Left lung (tissue), 4 donors: ENCODE measurements at regions not wholly inside any gene's neighbourhood (a gene's known extent, or its start where the extent isn't known, plus 50 kb on each side); places are given as distances from the start of the nearest gene placed in this dataset.
A peak's percentile ranks its signal among the peaks of the same experiment; 100 is the strongest.

Experiments used
- ATAC-seq: fragments of 200-7000 bp; cut with Tn5 transposase; one replicate; pipeline ENCODE4 v1.9.1; 2020; ENCODE audit warnings: moderate library complexity
- DNase-seq, 4 donors: peaks; one replicate each; pipeline ENCODE4 v3.0.0-alpha.2; 2013 to 2020
- H3K27ac ChIP-seq, 2 donors: fragments of 200-600 bp; sonication (generic) in 1 of 2; one replicate each; pipeline versions ENCODE4 v1.5.0 to v1.8.0; 2020 to 2021
- H3K27me3 ChIP-seq, 2 donors: fragments of 200-600 bp; sonication (generic) in 1 of 2; one replicate each; pipeline versions ENCODE4 v1.5.0 to v1.8.0; 2020 to 2021
- H3K36me3 ChIP-seq, 2 donors: fragments of 200-600 bp; sonication (generic) in 1 of 2; one replicate each; pipeline versions ENCODE4 v1.5.0 to v1.8.0; 2020 to 2021
- H3K4me1 ChIP-seq, 2 donors: fragments of 200-600 bp; one replicate each; pipeline ENCODE4 v1.8.0; 2021
- H3K4me3 ChIP-seq, 2 donors: fragments of 200-600 bp; sonication (generic) in 1 of 2; one replicate each; pipeline versions ENCODE4 v1.5.0 to v1.8.0; 2020 to 2021; ENCODE audit warnings: mild to moderate bottlenecking in 1 of 2
- H3K9me3 ChIP-seq, 2 donors: fragments of 200-600 bp; sonication (generic) in 1 of 2; one replicate each; pipeline versions ENCODE4 v1.5.0 to v1.8.0; 2020 to 2021
- intact Hi-C, 2 donors: fragments of 100-400 bp; cut with DNase I; formaldehyde crosslinking; loops; one replicate each; pipeline versions ENCODE4 v1.11.2 to v1.14.2; 2022
- TF ChIP-seq, protein P1 (sequence below), 2 donors: fragments of 200-600 bp; sonication (generic) in 1 of 2; IDR thresholded peaks; one replicate each; pipeline versions ENCODE4 v1.5.0 to v1.8.0; 2021; ENCODE audit warnings: antibody characterized with exemption in 2 of 2
- donor health status: DM: no; HTN: yes; CAD: no.
- donor health status: DM: no; HTN: no; CAD: no.

DNA sequence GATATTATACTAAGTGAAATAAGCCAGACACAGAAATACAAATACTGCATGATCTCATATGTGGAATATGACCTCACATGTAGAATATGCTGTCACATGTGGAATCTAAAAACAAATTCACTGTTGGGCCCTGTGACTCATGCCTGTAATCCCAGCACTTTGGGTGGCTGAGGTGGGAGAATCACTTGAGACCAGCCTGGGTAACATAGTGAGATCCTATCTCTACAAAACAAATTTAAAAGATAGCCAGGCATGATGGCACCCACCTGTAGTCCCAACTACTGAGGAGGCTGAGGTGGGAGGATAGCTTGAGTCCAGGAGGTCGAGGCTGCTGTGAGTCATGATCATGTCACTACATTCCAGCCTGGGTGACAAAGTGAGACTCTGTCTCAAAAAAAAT is 160.3 kb downstream of the PTEN start:
- intact Hi-C loops = no loop called here
- no peaks in the 10 kb centered on the region for H3K9me3 ChIP-seq
- H3K4me1 ChIP-seq = peaks cover 0 to 26% of the 10 kb centered on the region in 2 donors
- TF ChIP-seq, protein P1, sequence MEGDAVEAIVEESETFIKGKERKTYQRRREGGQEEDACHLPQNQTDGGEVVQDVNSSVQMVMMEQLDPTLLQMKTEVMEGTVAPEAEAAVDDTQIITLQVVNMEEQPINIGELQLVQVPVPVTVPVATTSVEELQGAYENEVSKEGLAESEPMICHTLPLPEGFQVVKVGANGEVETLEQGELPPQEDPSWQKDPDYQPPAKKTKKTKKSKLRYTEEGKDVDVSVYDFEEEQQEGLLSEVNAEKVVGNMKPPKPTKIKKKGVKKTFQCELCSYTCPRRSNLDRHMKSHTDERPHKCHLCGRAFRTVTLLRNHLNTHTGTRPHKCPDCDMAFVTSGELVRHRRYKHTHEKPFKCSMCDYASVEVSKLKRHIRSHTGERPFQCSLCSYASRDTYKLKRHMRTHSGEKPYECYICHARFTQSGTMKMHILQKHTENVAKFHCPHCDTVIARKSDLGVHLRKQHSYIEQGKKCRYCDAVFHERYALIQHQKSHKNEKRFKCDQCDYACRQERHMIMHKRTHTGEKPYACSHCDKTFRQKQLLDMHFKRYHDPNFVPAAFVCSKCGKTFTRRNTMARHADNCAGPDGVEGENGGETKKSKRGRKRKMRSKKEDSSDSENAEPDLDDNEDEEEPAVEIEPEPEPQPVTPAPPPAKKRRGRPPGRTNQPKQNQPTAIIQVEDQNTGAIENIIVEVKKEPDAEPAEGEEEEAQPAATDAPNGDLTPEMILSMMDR (IDR thresholded peaks at IDR 0.05) = no peak
- H3K27me3 ChIP-seq = no peaks in the 10 kb centered on the region
- ATAC-seq (no peak), DNase-seq (no peak)
- no peak overlapping the region for H3K4me3 ChIP-seq
- no peaks in the 10 kb centered on the region for H3K36me3 ChIP-seq
- H3K27ac ChIP-seq = no peak overlapping the region

GRCh38 chr10:88026031-88026430 is 162.6 kb downstream of the PTEN start:
- no peak overlapping the region for H3K27ac ChIP-seq
- ATAC-seq (no peak), DNase-seq (no peak)
- H3K4me3 ChIP-seq = no peak overlapping the region
- H3K4me1 ChIP-seq = peaks cover 0 to 26% of the 10 kb centered on the region in 2 donors
- H3K9me3 ChIP-seq = no peaks in the 10 kb centered on the region
- TF ChIP-seq, protein P1 (IDR thresholded peaks at IDR 0.05) = no peak
- intact Hi-C loops = no loop called here
- H3K36me3 ChIP-seq = no peaks in the 10 kb centered on the region
- no peaks in the 10 kb centered on the region for H3K27me3 ChIP-seq

- Histone ChIP-seq H3K27ac (peak overlapping the region in 1 of 2 donors; percentile 64), H3K27me3 (no peaks in the 10 kb centered on the region), H3K9me3 (no peaks in the 10 kb centered on the region), H3K4me3 (no peak overlapping the region), H3K4me1 (peaks cover 0 to 26% of the 10 kb centered on the region in 2 donors), H3K36me3 (no peaks in the 10 kb centered on the region)
- intact Hi-C loops = no loop called here
- peak; percentile 89 for ATAC-seq
- DNase-seq = peak in 1 of 4 donors; percentile 75
- TF ChIP-seq, protein P1 (IDR thresholded peaks at IDR 0.05) = no peak
These were observed 164.1 kb downstream of the PTEN start for GRCh38 chr10:88027570-88027969.

DNA sequence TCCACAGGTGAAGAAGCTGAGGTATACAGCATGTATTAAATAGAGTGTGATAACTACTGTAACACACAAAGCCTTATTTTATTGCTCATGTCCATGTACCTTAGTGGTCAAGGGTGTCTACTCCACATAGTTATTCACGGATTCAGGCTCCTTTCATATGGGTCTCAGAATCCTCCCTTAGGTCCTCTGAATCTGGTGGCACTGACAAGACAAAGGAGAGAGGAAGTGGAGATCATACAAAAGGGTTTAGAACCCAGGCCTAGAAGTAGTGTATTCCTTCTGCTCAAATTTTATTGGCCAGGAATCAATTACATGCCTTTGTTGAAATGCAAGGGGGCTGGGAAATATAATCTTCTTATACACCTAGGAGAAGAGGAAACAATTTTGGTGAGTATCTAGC is 164.6 kb downstream of the PTEN start:
- intact Hi-C loops = no loop called here
- Histone ChIP-seq H3K27ac (peak overlapping the region in 1 of 2 donors; percentile 64), H3K4me3 (no peak overlapping the region), H3K27me3 (no peaks in the 10 kb centered on the region), H3K9me3 (no peaks in the 10 kb centered on the region), H3K4me1 (peaks cover 0 to 26% of the 10 kb centered on the region in 2 donors), H3K36me3 (no peaks in the 10 kb centered on the region)
- no peak for ATAC-seq
- TF ChIP-seq, protein P1 (IDR thresholded peaks at IDR 0.05) = no peak
- no peak for DNase-seq

- Histone ChIP-seq H3K27ac (peak overlapping the region in 1 of 2 donors; percentile 64), H3K4me3 (no peak overlapping the region), H3K36me3 (no peaks in the 10 kb centered on the region), H3K4me1 (peaks cover 0 to 26% of the 10 kb centered on the region in 2 donors), H3K27me3 (no peaks in the 10 kb centered on the region), H3K9me3 (no peaks in the 10 kb centered on the region)
- ATAC-seq = no peak
- TF ChIP-seq, protein P1 (IDR thresholded peaks at IDR 0.05) = no peak
- no peak for DNase-seq
- intact Hi-C loops = no loop called here
These were observed 165.2 kb downstream of the PTEN start for GRCh38 chr10:88028654-88029053.
